Esophagus muscularis mucosa (tissue), 3 donors: ENCODE measurements at regions not wholly inside any gene's neighbourhood (a gene's known extent, or its start where the extent isn't known, plus 50 kb on each side); places are given as distances from the start of the nearest gene placed in this dataset.

ENCODE experiments used
- CTCF ChIP-seq, 3 experiments: fragments of 200-600 bp in 2 of 3; fragments of 450-650 bp in 1 of 3; sonication (generic) in 2 of 3; IDR thresholded peaks; one replicate each; pipeline ENCODE4 v1.5.1; 2017 to 2019; ENCODE audit warnings: antibody characterized with exemption in 3 of 3, mild to moderate bottlenecking in 2 of 3, moderate library complexity in 1 of 3
- POLR2A ChIP-seq: fragments of 450-650 bp; IDR thresholded peaks from one replicate; pipeline ENCODE4 v1.6.1; 2017; ENCODE audit warnings: antibody characterized with exemption, moderate library complexity, mild to moderate bottlenecking, low read depth

- no peak for TF ChIP-seq CTCF (IDR thresholded peaks at IDR 0.05)
- TF ChIP-seq POLR2A, result no peak
Observed at GRCh38 chr4:101682946-101683345, 107.6 kb upstream of the BANK1 start.
